GM04503 (cell line): ENCODE measurements at regions not wholly inside any gene's neighbourhood (a gene's known extent, or its start where the extent isn't known, plus 50 kb on each side); places are given as distances from the start of the nearest gene placed in this dataset.
"Not testable (repeated sequence)": the region's sequence is repeated elsewhere in the genome, so short reads cannot be mapped to it uniquely, and the experiment has no call there.

Experiments used
- DNase-seq: peaks from one replicate; pipeline ENCODE4 v3.0.0-alpha.2; 2012; ENCODE audit warnings: low read depth

DNA sequence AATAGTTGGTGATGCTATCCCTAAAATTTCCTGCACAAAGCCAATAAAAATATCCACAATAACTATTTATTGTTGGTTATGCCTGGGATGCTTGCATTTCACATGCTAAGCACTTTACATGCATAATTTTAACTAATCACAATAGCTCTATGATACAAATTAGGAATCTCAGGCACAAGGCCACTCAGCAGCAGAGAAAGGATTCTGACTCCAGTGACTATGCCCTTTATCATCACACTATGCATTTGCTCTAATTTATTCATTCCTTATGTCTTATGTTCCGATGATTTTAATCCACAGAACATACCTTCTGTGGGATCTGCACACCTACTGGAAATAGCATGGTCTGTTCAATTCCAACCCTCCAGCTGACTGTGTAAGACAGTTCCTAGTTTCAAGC, 476.1 kb downstream of the TMEM232 start:
- DNase-seq, result no peak

DNA sequence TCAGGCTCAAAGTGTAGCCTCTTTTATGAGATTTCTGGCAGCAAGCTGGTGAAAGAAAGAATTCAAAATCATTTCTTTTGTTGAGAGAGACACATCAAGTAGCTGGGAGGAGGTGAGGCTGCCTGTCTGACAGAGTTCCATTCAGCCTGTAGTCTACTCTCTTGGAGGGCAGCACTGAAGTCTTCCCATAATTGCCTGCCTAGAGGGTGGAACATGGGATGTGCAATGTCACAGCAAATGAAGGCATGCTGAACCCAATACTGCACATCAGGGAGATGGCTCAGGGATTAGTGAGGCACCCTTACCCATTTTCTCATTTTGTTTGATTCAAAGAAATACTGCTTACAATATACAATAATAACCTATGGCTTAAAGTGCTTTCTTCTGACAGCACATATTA, 475.7 kb downstream of the TMEM232 start:
- no peak for DNase-seq

DNA sequence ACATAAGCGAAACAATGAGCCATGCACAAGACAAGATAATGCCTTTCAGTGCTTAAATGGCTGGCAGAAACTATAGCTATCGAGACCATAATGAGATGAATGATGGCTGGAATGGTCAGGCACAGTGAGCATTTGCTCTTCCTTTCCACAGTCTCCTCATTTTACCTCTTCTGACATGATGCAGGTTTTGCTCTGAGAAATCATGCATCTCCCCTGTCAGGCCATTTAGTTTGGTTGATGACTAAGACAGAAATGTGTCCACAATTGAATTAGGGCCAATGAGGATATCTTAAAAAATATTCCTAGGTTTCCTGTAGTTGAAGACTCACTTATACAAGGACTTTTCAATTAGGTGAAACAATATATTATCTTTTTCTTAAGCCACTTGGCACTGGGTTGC, 475.1 kb downstream of the TMEM232 start:
- no peak for DNase-seq

DNA sequence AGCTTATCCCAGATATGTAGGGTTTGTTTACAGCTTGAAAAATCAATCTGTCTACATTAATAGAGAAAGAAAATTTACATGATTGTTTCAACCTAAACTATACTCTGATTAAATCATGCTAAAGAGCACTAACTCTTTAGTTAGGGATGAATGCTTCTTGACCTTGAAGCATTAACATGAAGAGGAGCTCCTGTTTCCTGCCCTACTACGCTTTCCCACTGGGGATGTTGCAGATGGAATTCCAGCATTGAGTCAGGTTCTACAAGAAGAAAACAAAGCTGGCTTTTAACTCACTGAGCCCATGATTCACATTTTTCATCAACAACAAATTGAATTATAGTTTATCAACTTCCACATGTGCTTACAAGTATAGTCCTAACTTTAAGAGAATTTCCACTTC, 471.3 kb downstream of the TMEM232 start:
- DNase-seq, result no peak

DNA sequence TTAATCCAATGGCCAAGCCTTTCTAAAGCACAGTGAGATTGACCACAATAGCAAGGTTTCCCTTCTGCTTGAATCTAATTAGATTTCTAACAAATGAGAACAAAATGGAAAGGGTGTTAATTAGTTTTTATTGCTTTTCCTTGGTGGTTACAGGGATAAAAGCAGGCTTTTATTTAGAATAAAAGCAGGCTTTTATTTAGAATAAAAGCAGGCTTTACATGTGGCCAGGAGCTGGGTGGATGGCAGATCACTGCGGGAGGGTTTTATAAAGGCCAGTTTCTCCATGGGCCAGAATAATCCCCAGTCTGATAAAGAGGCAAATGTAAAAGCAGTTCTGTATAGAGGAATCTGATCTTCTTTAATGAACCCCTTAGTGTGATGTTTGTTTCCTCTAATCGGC, 470.2 kb downstream of the TMEM232 start:
- DNase-seq, result no peak

DNA sequence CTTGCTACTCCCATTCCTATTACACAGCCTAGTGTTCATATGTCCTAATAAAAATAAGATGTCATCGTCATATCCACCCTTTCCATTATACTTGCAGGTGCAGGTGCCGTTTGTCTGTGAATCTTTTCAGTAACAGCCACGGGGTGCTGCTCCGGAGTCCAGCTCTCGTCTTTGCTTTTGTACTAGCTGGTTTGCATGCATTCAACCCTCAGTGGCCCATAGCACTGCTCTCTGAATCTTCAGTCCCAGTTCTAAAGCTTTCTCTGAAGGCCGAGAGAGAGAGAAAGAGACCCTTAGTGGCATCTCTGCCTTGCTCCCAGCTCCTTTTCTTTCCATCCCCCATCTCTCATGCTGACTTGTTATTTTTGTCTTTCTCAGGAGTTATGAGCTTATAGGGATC, 468.5 kb downstream of the TMEM232 start:
- DNase-seq, result no peak

DNA sequence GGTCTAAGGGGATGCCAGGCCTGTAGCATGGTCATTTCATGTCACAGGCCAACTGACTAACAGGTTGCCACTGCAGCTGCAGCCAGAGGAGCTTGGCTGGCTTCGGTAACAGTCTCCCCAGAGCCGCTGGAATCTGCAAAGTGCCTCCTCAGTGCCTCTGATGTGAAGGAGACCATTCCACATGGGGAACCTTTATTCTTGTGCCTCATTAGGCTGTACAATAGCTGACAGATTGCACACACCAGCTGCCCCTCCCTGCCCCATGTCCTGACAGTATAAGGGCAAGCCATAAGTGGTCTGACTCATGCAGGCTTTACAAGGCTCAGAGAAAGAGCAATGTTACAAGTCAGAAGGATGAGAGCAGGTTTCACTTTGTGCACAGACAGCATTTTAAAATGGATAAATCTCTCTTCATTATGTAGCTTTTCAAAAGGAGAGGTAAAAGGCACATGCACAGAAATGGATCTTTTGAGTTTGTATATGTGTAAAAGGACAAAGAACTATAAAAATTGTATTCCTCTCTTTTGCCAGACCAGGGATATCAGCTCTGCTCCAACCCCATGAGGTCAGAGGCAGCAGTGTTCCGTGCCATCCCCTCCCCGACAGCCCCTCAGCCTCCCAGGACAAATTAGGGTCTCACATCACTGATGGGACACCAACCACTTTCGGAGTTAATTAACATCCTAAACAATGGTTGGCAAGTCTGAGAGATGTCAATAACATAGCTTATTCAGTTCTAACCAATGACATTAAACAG, 467.8 kb downstream of the TMEM232 start:
- peak; percentile 30 for DNase-seq

DNA sequence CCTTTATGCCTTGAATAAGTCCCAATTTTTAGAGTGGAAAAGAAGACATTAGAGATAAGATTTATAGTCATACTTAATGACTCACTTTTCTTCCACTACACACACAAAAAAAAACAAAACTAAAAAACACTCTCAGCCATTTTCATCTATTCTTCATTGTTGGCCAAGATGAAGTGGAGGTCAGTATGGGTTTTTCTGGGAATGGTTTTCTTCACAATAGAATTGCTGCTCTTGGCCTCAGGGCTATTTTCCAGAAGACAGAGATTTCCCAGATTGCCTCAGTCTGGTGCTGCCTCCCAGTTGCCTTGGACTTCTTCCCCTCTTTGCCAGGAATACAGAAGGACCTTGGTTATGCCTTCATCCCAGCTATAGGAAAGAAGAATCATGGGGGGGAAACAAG, 463.7 kb downstream of the TMEM232 start:
- peak; percentile 15 for DNase-seq

DNA sequence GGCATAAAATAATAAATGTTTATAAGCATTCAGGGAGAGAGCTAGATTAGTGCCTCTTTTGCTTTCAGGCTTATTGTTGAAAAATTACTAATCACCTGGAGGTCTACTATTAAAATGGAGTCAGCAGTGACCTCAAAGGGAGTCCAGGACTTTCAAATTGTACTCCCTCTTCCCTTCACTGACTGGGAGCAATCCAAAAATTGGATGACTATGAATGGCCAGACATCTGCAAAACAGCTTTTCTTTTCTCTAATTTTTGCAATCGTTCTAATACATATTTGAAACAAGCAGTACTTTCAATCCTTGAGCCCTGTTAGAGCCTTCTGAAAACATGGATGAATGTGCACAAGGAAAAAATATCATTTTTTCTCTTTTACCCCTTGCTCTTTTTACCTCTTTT, 461.8 kb downstream of the TMEM232 start:
- no peak for DNase-seq

DNA sequence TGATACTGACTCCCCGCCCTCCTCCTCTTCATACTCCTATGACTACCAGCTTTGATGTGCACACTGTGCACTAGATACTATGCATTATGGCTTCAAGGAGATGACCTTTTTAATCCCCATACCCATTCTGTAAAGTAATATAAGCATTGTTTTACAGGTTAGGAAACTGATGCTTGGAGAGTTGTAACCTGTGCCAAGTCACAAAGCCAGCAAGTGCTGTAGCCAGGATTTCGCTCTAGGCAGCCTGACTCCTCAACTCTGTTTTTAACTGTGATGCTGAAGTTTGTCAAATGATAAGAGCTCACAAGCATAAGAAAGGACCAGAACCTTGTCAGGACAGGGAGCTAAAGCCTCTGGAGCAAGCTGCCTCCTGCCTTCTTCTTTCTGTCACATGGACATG, 461.3 kb downstream of the TMEM232 start:
- no peak for DNase-seq

DNA sequence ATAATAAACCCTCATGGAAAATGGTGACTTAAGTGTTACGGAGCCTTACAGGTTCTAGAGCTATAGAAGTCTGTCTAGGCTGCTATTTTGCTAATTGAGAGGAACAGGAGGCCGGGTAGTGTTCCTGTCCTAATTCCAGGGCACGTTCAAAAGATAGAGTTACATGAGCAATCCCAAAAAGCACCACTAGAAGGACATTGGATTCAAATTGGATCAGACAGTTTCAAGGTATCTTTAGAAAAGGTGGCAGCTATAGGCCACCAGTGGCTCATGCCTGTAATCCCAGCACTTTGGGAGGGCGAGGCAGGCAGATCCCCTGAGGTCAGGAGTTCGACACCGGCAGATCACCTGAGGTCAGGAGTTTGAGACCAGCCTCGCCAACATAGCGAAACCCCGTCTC, 458.8 kb downstream of the TMEM232 start:
- DNase-seq, result no peak

DNA sequence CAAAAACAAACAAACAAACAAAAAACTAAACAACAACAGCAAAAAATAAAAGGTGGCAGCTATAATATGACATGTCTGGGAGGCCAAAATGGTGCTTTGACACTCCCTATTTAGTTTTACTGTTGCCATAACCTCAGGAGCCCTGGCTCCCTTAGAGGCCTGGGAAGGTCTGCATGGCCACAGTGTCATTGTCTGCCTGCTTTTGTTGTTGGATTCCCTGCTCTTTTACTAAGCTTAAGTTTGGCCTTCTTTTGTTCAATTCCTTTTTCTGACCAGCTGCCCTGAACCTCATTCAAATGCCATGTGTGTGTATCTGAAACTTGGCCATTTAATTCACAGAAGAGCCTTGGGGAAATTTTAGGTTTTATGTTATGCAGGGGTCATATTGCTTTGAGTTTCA, 458.2 kb downstream of the TMEM232 start:
- DNase-seq, result no peak

DNA sequence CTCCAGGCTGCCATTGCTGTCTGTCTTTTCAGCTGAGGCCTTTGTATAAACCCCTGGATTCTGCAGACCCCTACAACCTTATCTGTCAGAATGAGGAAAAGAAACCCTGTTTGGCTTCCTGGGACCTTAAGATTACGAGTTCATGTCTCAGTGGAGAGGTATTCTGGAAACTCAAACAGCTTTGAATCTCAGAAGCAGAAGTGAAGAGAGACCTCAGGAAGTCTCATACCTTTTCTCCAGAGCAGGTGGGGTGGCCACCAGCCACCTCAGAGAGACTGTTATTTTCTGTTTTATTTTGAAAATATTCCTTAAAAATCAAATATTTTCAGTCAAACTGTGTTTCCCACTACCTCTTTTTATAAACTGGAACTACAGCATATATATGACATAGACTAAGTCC, 457.5 kb downstream of the TMEM232 start:
- no peak for DNase-seq

DNA sequence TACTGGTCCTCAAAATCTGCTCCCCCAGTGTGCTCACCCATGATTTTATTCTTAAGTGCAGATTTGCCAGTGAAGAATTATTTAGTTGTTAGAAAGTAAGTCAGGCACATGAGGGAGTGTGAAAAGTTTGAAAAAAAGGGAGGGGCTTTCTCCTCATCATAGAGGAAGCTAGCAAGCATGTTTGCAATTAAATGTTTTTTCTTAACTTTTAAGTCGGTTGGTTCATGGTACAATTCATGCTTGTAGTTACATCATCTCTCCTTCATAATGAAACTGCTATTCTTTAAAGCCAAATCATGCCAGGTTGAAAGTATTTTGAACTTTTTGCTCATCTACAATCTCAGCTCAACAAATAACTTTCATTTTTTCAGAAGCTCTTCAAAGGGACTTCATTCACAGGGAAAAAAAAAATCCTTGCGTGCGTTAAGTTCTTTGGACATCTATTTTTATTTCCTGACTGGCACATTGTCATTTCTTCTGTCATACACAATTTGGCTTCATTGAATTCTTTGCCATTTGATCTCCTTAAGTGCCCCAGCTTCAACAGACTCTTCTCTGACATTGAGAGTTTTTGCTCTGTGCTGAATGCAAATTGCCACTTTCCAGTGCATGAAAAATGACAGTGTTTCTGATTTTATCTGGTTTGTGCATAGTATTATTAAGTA, 456.9 kb downstream of the TMEM232 start:
- no peak for DNase-seq

DNA sequence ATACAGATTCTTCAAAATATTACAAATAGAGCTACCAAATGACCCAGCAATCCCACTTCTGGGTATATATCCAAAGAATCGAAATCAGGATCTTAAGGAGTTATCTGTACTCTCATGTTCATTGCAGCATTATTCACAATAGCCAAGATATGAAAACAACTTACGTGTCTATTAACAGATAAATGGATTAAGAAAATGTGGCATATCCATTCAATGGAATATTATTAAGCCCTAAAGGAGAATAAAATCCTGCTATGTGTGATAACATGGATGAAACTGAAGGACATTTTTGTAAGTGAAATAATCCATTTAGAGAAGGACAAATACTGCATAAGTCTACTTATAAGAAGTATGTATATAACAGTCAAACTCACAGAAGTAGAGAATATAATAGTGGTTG, 450.6 kb downstream of the TMEM232 start:
- no peak for DNase-seq

DNA sequence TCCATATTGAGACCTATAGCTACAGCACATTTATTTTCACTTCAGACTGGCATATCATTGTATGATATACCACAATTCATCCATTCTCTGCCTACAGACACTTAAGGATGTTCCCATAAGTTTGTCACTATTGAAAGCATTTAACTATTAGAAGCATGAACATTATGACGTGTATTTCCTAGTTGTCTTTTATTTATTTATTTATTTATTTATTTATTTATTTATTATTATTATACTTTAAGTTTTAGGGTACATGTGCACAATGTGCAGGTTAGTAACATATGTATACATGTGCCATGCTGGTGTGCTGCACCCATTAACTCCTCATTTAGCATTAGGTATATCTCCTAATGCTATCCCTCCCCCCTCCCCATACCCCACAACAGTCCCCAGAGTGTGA, 448.0 kb downstream of the TMEM232 start:
- DNase-seq, result not testable (repeated sequence)

DNA sequence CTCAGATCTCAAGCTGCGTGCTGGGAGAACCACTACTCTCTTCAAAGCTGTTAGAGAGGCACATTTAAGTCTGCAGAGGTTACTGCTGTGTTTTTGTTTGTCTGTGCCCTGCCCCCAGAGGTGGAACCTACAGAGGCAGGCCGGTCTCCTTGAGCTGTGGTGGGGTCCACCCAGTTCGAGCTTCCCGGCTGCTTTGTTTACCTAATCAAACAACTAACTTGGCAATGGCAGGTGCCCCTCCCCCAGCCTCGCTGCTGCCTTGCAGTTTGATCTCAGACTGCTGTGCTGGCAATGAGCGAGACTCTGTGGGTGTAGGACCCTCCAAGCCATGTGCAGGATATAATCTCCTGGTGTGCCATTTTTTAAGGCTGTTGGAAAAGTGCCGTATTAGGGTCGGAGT, 442.4 kb downstream of the TMEM232 start:
- not testable (repeated sequence) for DNase-seq

DNA sequence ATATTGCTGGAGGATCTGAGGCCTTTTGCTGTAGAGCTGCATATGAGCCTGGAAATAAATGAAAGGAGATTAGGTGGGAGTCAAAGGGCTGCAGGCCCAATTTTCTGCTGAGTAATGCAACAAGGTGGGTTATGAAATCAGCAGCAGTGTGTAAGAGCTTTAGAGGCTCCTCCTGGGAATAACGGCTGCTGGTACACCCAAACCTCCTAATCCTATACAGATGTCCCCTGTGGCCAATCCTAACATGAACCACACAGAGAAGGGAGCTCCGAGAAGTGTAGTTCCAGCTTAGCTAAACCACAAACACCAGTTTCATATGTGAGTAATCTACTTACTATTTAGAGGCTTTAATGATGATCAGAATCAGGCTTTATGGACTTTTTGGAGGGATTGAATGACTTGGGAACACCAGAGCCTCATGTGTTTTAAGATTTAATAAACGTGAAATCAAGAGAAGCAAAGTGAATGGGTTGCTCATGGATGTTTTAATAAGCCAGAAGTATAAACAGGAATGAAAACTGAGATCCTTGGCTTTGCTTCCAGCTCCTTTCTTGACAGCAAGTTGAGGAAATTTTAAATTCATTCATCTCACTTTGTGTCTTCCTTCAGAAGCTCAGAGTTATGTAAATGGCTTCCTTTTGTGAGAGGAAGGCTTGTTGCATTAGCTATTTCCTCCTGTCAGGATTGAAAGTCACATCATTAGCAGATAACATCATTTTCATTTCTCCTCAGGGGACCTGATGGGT, 437.5 kb downstream of the TMEM232 start:
- peak; percentile 94 for DNase-seq

DNA sequence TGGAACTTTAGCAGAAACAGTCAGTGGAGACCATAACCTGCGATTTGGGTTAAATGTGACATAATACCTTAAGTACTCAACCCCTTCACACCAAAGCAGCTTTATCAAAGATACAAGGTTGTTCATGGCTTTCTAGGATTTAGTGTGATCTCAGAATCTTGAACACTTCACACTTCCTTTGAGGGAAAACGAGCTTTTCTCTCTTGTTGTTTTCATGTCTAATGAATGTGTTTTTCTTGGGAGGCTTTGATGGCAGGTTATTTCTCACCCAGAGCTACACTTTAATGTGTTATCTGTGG, 437.0 kb downstream of the TMEM232 start:
- no peak for DNase-seq

DNA sequence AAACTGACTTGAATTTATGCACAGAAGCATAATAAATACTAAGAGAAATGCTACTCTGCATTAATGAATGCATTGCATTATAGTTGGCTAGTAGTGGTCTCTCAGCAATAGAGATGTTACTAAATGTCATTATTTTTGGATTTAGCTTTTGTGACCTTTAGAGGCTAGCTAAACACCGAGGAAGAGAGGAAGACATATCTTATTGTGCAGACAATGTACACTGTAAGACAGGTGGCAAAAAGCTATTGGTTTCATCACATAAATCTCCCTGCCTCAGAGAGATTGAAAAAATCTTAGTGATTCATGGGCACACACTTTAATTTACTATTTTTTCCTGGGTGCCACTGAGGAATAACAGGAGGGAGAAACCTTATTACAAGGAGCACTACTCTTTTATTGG, 435.9 kb downstream of the TMEM232 start:
- no peak for DNase-seq

DNA sequence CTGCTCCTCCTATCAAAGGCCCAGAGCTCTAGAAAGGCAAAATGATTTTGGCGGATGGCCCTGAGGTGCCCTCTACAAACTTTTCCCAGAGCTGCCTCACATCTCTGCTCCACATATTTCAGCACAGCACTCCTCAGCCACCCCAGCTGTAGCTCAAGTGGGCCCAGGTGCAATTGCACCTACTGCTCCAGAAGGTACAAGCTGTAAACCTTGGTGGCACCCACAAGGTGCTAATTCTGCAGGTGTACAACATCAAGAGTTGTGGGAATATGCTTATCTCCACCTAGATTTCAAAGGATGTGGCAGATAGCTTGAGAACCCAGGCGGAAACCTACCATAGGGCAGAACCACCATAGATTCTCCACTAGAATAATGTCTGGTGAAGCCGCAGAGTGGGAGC, 432.2 kb downstream of the TMEM232 start:
- DNase-seq, result no peak

DNA sequence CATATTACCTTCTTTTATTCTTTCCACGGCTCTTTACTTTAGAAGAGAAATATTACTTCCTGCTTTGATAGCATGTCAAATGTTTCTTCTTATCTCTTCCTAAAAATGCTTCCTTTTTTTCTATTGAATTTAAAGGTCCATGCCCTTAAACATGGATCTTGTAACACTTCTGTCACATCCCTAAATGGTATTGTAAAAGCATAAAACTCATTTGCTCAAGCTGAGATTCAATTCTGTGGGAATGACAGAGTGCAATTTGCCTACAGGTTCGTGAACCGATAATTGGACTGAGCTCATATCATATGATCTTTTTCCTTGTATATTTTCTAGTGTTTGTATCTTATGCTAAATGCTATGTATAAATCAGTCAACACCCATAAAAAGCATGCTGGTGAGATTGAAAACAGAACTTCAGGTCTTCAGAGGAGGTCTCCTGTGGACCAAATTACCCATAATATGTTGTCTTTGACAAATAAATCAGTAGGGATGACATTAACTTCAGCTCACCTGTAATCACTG, 429.3 kb downstream of the TMEM232 start:
- no peak for DNase-seq

DNA sequence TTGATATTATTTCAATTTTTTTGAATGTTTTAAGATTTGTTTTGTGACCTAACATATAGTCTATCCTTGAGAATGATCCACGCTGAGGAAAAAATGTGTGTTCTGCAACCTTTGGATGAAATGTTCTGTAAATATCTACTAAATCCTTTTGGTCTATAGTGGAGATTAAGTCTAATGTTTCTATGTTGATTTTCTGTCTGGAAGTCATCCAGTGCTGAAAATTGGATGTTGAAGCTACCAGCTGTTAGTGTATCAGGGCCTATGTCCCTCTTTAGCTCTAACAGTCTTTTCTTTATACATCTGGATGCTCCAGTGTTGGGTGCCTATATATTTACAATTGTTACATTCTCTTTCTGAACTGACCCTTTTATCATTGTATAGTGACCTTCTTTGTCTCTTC, 422.3 kb downstream of the TMEM232 start:
- no peak for DNase-seq
